ENCODE measurements at regions not wholly inside any gene's neighbourhood (a gene's known extent, or its start where the extent isn't known, plus 50 kb on each side); places are given as distances from the start of the nearest gene placed in this dataset.
"Not testable (repeated sequence)": the region's sequence is repeated elsewhere in the genome, so short reads cannot be mapped to it uniquely, and the experiment has no call there.

- no peak overlapping the region for H3K4me3 ChIP-seq (ENCODE audit: control insufficient read depth, low read depth, low read length)
- no peak for DNase-seq (ENCODE audit: low read depth)
- TF ChIP-seq, protein P1, sequence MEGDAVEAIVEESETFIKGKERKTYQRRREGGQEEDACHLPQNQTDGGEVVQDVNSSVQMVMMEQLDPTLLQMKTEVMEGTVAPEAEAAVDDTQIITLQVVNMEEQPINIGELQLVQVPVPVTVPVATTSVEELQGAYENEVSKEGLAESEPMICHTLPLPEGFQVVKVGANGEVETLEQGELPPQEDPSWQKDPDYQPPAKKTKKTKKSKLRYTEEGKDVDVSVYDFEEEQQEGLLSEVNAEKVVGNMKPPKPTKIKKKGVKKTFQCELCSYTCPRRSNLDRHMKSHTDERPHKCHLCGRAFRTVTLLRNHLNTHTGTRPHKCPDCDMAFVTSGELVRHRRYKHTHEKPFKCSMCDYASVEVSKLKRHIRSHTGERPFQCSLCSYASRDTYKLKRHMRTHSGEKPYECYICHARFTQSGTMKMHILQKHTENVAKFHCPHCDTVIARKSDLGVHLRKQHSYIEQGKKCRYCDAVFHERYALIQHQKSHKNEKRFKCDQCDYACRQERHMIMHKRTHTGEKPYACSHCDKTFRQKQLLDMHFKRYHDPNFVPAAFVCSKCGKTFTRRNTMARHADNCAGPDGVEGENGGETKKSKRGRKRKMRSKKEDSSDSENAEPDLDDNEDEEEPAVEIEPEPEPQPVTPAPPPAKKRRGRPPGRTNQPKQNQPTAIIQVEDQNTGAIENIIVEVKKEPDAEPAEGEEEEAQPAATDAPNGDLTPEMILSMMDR (conservative IDR thresholded peaks at IDR 0.05; ENCODE audit: control insufficient read depth, insufficient read depth, low read depth, low read length), result no peak
Measured at GRCh38 chrX:114508756-114509155, 75.1 kb upstream of the HTR2C start.

DNA sequence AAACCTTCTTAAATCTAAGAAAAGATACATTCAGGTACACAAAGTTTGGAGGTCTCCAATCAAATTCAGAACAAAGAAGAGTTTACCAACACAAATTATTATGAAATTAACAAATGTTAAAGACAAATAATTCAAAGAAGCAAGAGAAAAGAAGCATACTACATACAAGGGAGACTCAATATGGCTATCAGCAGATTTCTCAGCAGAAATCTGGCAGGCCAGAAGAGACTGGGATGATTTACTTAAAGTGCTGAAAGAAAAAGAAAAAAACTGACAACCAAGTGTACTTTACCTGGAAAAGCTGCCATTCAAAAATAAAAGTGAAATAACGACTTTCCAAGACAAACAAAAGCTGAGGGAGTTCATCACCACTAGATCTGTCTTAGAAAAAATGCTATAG lies 64.4 kb upstream of the HTR2C start:
- H3K4me3 ChIP-seq (ENCODE audit: control insufficient read depth, low read depth, low read length), result no peak overlapping the region
- TF ChIP-seq, protein P1 (conservative IDR thresholded peaks at IDR 0.05; ENCODE audit: control insufficient read depth, insufficient read depth, low read depth, low read length), result no peak
- no peak for DNase-seq (ENCODE audit: low read depth)

- H3K4me3 ChIP-seq (ENCODE audit: control insufficient read depth, low read depth, low read length); DNase-seq (ENCODE audit: low read depth): not testable (repeated sequence)
Measured at GRCh38 chrX:114520701-114521100, 63.2 kb upstream of the HTR2C start.

- TF ChIP-seq, protein P1 (conservative IDR thresholded peaks at IDR 0.05; ENCODE audit: control insufficient read depth, insufficient read depth, low read depth, low read length), result no peak
- H3K4me3 ChIP-seq (ENCODE audit: control insufficient read depth, low read depth, low read length), result no peak overlapping the region
- peak; percentile 1 for DNase-seq (ENCODE audit: low read depth)
Measured at GRCh38 chrX:114532111-114532805, 51.6 kb upstream of the HTR2C start.

Data from fibroblast of mammary gland (primary cell).